Stimulated activated CD4-positive, alpha-beta T cell treated with anti-CD3 and anti-CD28 coated beads, Interleukin-2, amount 100 ng/mL, for 24 hours (primary cell): ENCODE measurements at regions not wholly inside any gene's neighbourhood (a gene's known extent, or its start where the extent isn't known, plus 50 kb on each side); places are given as distances from the start of the nearest gene placed in this dataset.
"Not testable (repeated sequence)": the region's sequence is repeated elsewhere in the genome, so short reads cannot be mapped to it uniquely, and the experiment has no call there.

Experiments
- DNase-seq, 2 donors: peaks; one replicate each; pipeline ENCODE4 v3.0.0-alpha.2; 2020

- no peak for DNase-seq
These were observed 145.5 kb upstream of the MAMLD1 start for GRCh38 chrX:150217609-150218008.

GRCh38 chrX:150219374-150220185 lies 143.5 kb upstream of the MAMLD1 start:
- no peak for DNase-seq

GRCh38 chrX:150223176-150224015 lies 139.7 kb upstream of the MAMLD1 start:
- DNase-seq, result no peak

- DNase-seq, result no peak
These were observed 138.4 kb upstream of the MAMLD1 start for GRCh38 chrX:150224676-150225075.

GRCh38 chrX:150225266-150225665 lies 137.9 kb upstream of the MAMLD1 start:
- DNase-seq, result no peak

GRCh38 chrX:150225756-150226155 lies 137.4 kb upstream of the MAMLD1 start:
- no peak for DNase-seq

- DNase-seq, result no peak
These were observed 136.7 kb upstream of the MAMLD1 start for GRCh38 chrX:150226223-150226965.

GRCh38 chrX:150227321-150227860 lies 135.7 kb upstream of the MAMLD1 start:
- no peak for DNase-seq

GRCh38 chrX:150227873-150228410 lies 135.2 kb upstream of the MAMLD1 start:
- no peak for DNase-seq

GRCh38 chrX:150228431-150228830 lies 134.7 kb upstream of the MAMLD1 start:
- no peak for DNase-seq

GRCh38 chrX:150229030-150229429 lies 134.1 kb upstream of the MAMLD1 start:
- DNase-seq, result no peak

GRCh38 chrX:150229481-150229880 lies 133.6 kb upstream of the MAMLD1 start:
- no peak for DNase-seq

- not testable (repeated sequence) for DNase-seq
These were observed 132.2 kb upstream of the MAMLD1 start for GRCh38 chrX:150230952-150231351.

GRCh38 chrX:150231368-150231767 lies 131.7 kb upstream of the MAMLD1 start:
- not testable (repeated sequence) for DNase-seq

GRCh38 chrX:150232222-150232621 lies 130.9 kb upstream of the MAMLD1 start:
- not testable (repeated sequence) for DNase-seq

GRCh38 chrX:150234126-150234525 lies 129.0 kb upstream of the MAMLD1 start:
- no peak for DNase-seq

- DNase-seq, result no peak
These were observed 126.8 kb upstream of the MAMLD1 start for GRCh38 chrX:150236327-150236726.

GRCh38 chrX:150238632-150239382 lies 124.3 kb upstream of the MAMLD1 start:
- DNase-seq, result no peak

- no peak for DNase-seq
These were observed 123.0 kb upstream of the MAMLD1 start for GRCh38 chrX:150239946-150240642.

GRCh38 chrX:150240643-150240970 lies 122.5 kb upstream of the MAMLD1 start:
- DNase-seq, result no peak

- no peak for DNase-seq
These were observed 109.0 kb upstream of the MAMLD1 start for GRCh38 chrX:150253959-150254620.
